SKM-1 (cell line): ENCODE measurements at regions not wholly inside any gene's neighbourhood (a gene's known extent, or its start where the extent isn't known, plus 50 kb on each side); places are given as distances from the start of the nearest gene placed in this dataset.

ENCODE experiments used
- DNase-seq: peaks from one replicate; lab custom pipeline; 2025; ENCODE audit not compliant: unreplicated experiment; lab: John Stamatoyannopoulos, UW

DNA sequence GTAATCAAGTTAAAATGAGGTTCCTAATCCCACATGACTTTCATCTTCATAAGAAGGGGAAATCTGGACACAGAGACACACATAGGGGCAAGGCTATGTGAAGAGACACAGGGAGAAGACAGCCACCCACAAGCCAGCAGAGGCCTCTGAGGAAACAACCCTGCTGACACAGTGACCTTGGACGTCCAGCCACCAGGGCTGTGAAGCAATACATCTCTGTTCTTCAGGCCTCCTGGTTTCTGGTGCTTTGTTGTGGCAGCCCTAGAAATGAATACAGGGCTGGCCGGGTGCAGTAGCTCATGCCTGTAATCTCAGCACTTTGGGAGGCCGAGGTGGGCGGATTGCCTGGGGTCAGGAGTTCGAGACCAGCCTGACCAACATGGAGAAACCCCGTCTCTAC is 183.9 kb downstream of the CXCL12 start:
- no peak for DNase-seq

DNA sequence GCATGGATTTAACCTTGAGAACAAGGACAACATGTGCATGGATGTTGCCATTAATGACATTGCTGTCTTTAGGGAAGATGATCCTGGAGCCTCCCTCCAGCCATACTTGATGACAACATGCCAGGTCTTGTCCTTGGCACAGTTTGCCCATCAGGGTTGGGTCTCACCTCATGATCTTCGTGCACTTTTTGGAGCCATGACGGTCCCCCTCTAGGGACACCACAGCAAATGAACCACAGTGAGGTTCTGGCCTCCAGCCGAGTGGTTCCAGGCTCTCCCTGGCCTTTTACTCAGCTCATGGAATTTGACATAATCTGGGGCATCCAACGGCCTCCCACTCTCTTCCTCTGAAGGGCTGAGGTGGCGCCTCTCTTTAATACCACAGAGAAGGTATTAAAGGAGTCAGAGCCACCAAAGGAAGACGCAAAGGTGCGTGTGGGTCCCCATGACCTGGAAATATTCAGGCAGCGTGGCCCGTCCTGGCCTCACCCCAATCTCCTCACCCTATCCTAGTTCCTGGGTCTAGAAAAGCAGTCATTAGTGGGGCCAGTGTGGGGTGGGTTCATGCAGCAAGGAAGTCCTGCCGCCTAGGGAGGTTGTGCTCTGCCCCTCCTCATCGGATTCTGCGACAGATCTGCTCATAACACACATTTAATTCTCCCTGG is 184.8 kb downstream of the CXCL12 start:
- no peak for DNase-seq

DNA sequence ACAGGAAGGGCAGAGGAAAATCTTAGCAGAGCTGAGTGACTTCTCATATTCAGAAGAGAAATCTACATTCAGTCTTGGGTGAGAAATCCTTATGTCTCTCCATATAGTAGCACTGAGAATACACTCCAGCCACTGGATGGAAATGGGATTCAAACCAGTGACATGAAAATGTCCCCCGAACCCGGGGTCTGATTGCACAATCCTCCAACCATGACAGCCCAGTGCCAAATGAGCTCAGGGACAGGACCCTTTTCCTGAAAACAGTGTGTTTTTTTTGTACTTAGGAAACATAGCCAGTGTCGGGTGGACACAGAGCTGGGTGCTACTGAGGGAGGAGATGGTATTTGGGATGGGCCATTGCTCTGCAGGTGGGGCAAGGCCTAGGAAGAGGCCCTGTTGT is 185.6 kb downstream of the CXCL12 start:
- no peak for DNase-seq

DNA sequence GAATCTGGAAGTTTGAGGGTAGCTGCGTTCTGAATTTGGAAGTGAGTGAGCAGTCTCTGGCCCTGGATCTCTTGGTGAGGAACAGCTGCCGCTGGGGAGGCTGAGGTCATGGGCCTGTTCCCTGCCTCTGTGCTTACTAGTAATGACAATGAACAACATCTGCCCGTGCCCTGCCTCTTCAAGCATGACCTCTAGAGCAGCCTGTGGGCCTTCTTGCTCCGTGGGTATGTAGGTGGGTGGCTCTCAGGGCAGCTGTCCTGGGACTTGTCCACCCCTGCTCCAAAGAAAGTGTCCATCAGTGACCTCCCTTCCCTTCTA is 186.2 kb downstream of the CXCL12 start:
- no peak for DNase-seq

DNA sequence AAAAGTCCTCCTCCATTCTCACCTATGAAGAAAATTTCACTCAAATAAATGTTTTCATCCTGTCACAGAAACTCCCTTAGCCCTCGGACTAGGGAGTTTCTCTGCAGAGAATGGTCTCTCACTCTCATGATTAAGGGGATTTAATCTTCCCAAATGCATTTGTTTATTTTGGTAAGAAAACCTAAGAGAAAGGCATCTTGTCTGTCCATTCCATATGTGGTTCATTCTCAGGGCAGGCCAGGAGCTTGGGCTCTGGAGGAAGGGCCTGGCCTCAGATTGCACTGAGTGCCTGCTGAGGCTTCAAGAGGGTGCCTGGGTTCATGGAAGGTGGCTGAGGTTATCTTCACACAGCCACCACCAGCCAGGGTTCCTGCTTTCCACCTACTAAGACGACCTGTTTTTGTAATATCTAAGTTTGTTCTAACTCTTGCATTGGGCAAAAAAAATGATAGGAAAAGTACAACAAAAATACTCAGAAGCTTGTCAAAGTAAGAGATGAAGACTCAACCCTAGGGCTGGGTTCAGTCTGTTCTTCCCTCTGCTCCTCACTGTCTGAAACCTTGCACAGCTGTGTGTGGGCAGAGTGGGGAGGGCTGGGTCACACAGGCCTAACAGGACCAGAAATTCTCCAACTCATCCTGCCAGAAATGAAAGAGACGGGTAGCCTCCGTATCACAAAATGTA is 186.7 kb downstream of the CXCL12 start:
- DNase-seq, result no peak

DNA sequence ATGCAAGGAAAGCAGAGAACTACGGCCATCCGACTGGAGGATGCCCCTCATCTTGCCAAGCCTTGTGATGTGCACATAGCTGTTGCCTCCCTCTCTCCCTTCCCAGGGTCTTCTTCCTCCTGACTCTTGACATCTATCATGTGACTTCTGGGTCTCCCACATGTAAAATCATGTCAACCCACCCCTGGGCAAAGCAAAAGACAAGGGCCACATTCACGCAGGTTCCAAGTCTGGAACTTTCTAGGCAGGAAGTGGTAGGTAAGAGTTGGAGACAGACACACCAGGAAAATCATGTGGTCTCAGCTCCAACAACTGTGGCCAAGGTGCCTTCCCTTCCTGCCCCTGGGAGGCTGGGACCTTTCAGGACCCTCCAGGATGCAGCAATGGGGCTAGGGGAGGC is 187.3 kb downstream of the CXCL12 start:
- no peak for DNase-seq

DNA sequence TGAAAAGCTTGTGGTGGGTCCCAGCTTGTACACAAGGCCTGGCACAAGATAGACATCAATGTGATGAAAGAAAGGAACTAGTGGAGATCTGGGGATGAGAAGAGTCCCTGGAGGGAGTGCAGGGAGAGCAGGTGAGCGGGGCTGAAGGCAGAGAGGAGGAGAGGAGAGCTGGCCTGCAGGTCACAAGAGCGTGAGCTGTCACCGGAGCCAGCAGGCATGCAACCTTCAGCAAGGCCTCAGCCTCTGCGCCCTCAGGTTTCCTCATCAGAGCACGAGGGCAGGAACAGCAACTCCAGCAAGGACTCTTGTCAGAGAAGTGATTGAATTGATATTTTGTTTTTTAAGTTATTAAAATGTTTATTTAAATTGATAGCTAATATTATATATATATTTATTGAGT is 188.6 kb downstream of the CXCL12 start:
- no peak for DNase-seq

DNA sequence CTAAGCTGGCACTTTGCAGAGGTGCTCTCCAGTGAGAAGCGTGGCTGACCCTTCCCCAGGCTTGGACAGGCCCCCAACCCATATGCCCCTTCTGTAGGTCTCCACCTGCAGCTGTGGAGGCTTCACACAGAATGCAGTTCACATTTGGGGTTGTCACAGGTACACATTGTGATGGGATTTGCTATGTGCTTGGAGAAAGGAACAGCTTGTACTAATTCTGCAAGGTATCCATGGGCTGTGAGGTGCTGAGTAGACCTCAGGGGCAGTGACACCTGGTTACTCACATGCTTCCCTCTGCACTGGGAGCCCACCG is 188.9 kb downstream of the CXCL12 start:
- no peak for DNase-seq

DNA sequence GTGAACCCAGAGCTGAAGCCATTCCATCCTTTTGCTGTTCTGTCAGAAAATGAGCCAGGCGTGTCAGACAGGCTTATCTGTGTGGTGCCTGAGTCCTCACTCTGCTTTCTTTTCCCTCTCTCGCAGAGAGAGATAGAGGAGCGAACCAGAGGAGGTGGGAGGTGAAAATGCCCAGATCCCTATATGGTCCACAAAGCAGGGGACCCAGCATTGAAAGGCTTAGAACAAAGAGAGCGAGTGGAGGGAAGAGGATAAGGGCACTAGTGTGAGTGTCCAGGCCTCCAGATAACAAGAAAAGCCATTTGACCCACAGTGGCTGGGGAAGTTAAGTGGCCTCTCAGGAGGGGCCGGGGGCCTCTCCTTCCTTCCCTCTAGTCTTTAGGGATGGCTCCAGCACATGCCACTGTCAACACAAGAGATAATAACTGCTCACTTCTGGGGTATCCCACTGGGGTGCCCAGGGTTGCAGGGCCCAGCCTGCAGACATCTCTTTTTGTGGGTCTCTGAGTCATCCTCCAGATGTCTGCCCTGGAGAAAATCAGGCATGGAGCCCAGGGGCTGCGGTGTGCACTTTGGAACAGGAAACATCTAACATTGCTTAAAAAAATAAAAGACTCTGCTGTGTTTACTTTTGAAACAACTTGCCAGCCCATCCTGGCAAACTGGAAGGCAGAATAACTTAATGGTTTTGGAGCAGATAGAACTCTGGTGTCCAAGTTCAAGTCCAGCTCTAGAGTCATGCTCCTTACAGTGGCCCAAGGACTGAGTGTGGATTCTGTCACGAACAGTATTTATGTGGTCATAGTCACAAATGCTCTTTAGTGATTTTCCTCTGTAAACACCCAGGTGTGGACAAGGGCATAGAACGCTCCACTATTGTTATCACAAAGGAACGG is 189.5 kb downstream of the CXCL12 start:
- DNase-seq, result no peak

DNA sequence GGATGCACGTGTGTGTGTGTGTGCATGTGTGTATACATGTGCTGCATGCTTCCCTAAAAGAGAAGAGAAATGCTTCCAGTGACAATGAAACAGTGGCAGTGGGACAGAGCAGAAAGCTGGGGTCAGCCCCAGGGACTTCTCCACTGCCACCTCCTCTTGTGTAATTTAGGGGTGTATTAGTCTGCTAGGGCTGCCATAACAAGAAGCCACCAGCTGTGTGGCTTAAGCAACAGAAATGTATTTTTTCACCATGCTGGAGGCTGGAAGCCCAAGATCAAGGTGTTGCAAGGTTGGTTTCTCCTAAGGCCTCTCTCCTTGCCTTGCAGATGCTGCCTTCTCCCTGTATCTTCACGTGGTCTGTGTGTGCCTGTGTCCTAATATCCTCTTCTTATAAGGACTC is 190.5 kb downstream of the CXCL12 start:
- DNase-seq, result no peak

DNA sequence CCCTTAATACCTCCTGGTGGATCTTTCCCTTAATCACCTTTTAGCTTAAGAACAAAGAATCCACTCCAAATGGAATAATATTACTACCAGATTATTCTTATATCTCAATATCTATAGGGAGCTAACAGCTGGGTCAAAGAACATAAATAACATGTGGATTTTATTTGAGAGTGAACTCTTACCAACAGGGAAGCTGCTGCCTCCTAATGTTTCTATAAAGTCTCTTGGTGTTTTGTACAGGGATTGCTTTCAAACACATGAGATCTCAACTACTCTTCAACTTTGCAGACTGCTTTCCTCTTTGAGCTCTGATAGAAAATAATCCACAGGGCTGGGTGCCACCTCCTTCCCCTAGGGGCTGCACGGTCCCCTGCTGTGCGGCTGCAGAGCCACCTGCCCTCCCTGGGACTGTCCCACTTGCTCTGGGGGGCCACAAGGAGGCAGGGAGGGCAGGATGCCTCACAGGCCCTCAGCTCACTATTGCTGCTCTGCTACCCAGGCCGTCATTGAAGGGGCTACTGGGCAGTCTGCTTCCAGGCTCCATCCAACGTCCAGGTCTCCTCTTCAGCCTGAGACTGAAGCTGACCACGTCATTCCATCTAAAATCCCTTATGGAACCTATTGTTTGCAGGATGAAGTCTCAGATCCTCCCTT is 191.2 kb downstream of the CXCL12 start:
- no peak for DNase-seq

DNA sequence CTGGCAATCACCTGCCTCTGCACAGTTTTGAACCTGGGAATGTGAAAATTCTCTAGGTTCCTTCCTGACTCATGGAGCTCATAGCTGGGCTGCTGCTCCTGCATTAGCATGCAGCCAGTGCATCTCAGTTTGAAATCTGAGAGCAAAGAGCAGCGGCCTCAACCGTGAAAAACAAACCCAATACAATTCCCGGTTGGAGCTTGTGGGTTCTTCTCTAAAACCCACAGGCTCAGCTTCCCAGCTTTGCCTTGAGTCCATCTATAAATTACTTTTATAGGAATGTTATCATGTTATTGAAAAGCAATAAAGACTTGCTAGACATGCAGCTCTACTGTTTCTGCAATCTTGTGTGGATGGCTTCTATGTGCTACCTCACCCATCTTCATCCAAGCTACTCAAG is 191.7 kb downstream of the CXCL12 start:
- no peak for DNase-seq

DNA sequence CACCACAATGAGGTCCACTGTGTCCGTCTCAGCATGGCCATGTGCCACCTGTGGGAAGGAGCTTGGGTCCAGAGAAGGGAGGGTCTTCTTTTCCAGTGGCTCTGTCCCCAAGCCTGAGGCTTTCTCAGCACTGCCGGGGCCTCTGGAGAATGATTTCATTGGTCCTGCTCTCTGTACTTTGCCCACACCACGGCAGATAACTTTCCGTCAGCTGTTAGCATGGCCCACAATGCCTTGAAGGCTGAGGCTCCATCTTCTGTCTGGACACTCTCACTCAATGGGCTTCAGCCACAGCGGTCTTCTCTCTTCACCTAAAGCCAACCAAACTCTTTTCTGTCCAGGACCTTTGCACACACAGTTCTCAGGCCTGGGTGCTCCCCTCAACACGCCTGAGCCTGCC is 192.5 kb downstream of the CXCL12 start:
- no peak for DNase-seq

DNA sequence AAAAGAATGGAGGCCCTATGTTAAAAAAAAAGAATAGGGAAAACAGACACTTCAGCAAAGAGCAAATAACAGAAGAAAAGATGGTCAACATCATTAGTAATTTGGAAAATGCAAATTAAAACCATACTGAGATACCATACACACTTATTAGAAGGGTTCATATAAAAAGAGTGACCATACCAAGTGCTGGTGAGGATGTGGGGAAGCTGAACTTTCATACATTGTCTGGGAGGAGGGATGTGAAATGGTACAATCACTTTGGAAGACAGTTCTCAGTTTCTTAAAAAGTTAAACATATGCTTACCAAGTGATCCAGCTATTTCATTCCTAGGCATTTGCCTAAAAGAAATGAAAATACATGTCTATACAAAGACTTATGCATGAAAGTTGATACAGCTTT is 194.4 kb downstream of the CXCL12 start:
- DNase-seq, result no peak

DNA sequence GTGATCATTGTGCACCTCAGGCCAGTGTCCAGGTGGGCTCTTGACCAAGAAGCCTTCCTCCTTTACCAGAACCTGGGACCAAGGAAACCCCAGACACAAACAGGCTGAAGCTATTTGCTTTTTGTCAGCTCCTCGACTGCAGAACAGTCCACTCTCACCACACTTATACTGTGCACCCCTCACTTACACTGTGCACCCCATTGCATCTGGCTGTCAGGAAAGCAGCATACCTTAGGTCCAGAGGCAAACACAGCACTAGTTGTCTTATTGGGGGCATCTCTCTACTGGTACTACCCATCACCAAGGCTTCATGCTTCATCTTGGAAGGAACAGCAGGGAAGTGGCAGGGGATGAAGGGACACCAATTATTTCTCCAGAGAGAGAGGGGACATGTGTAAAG is 198.1 kb downstream of the CXCL12 start:
- DNase-seq, result no peak

DNA sequence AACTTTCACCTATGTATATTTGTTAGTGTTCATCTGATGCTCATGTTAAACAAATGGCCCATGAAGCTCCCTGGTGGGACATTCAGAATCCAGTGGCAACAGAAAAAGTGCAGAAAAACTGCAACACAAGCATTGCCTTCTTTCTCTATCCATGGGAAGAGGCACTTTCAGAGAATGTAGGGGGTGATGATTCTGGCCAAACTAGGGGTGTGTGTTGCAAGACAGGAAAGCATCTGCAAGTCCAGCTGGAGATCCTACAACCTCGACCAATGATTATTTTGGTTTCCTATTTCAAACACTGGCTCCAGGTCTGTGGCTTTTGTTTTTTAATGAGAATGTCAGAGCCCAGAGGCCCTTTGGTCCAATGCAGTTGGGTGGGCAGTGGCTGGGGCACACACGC is 198.7 kb downstream of the CXCL12 start:
- DNase-seq, result no peak

DNA sequence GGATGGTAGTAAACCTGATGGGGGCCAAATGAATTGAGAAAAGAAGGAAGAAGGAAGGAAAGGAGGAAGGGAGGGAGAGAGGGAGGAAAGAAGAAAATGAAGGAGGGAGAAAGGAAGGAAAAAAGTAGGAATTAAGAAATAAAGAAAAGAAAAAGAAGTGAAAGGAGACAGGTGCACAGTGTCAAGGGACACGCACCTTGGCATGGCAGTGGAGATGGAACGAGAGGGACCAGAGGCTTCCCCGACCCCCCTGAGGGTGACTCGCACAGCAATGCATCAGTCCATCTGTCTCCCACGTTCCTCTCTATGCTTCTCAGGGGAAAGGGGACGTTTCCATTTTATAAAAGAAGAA is 199.6 kb downstream of the CXCL12 start:
- DNase-seq, result no peak

DNA sequence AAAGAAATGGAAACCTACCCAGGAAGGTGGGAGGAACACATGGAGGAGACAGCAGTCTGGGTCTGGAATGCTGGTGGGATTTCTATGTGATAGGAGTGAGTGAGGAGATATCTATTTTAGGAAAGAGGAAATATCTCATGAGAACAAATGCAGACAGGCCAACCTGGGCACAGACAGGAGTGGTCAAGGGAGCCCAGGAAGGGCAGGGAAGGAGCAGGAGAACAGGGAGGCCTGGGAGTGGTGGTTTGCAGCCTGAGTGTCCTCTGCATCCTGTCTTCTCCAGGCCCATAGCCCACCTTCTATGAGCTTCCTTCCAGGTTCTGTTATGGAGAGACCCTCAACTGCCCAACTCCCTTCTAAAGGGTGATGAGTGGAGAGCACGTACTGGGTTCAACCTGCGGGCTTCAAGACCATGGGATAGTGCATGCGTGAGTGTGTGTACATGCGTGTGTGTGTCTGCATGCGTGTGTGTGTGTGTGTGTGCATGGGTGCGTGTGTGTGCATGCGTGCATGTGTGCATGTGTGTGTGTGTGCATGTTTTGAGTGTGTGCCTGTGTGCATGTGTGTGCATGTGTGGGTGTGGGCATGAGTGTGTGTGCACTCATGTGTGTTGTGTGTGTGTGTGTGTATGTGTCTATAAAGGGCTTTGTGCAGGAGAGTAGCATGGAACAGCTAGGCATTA is 200.1 kb downstream of the CXCL12 start:
- DNase-seq, result no peak

DNA sequence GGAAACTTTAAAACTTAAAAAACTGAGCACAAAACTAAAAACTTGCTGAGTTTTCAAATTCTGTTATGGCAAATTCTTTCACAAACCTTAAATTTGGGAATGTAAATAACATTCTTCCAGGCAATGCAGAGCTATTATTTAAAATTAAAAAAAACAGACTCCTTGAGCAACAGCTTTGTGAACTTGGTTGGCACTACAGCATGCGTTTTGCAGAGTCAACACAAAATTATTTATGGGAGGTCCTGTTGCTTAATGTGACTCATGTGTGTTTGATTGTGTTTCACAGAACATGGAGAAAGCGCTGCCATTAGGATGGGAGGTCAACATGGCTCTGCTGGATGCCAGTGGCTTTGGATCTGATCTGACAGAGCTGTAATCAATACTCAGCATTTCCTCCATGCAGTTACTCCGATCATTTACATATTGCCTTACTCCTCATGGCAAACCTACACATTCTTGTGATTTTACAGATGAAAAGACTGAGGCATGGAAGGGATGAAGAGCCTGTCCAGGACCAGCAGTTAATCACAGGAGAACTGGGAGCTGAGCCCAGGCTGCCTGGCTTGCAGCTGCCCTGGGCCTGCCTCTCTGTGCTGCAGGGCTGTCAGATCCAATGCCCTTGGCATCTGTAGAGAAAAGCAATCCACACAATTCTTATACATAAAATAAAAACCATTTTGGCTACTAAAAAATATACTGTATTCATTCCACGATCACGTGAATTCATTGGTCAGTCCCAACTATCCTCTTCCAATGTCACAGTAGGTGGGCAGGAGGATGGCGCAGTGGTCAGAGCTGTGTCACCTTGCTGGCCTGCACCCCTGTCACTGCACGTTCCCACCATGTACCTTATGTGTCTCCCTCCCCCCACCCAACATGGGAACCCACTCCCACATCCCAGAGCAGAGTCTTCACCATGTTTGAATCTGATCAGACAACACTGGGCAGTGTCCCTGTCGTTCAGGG is 200.9 kb downstream of the CXCL12 start:
- DNase-seq, result no peak

DNA sequence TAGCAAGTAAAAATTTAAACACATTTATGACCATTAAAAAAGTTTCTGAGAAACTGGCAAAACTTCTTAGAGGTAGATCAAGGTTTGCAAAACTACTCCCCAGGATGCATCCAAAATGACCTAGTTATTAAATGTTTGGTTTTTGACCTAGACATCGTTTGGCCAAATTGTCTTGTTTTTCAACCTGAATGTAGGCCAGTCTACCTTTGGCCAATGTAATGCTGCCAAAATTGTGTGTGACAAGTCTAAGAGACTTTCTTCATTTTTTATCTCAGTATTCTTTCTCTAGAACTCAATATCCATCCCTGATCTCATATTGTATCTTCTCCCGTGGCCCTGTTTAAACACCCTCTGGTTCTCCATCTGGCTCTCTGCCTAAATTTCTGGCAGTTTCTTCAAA is 202.0 kb downstream of the CXCL12 start:
- DNase-seq, result no peak
